HG03108 (cell line): ENCODE measurements at regions not wholly inside any gene's neighbourhood (a gene's known extent, or its start where the extent isn't known, plus 50 kb on each side); places are given as distances from the start of the nearest gene placed in this dataset.

Experiments
- ATAC-seq: cut with Tn5 transposase; IDR thresholded peaks from one replicate; pipeline ENCODE4 v1.9.1; 2021; ENCODE audit warnings: moderate library complexity; ENCODE audit not compliant: unreplicated experiment

DNA sequence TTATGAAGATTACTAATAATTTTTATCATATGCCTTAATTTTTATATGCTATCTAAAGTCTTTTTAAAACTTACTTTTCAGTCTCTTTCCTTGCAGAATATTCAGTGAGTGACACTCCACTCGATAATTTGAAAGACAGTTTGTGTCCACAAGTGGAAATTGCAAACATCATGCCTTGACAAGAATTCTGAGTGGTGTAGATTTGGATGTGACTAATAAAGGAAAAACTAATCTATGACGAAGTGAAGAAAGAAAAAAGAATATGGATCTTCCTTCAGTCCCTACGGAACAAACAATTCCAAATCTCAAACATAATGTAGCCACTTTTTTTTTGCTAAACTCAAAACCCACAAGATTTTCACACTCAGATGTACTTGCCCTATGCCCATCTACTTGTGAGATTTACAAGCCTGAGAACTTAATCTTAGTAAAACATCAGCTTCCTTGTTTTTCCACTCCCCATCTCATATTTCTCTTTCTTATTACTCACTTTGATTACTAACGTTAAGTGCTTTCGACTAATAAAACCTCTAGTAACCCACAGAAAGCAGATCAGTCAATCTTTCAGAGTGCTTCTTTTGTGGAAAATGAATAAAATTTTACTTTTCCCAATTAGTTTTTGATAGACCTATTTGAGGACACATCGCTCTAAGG lies 1155.8 kb downstream of the GRIK2 start:
- ATAC-seq, result no peak

DNA sequence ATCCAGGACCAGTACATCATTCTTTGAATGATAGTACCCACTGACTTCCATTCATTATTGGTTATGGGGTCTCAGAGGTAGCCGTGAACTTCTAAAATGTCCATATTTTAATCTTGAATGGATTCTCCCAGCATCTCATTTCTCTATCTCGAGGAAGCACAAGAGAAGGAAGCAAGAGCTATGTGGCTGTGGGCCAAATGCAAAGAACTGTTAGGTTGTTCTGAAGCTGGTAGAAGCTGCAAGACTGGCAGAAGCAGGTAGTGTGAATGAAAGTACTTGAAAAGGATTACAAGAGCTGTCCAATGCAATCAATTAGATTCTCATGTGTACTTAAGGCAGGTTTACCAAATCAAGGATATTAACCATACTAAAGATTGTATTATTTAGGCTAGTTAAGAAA lies 1131.8 kb downstream of the GRIK2 start:
- no peak for ATAC-seq

DNA sequence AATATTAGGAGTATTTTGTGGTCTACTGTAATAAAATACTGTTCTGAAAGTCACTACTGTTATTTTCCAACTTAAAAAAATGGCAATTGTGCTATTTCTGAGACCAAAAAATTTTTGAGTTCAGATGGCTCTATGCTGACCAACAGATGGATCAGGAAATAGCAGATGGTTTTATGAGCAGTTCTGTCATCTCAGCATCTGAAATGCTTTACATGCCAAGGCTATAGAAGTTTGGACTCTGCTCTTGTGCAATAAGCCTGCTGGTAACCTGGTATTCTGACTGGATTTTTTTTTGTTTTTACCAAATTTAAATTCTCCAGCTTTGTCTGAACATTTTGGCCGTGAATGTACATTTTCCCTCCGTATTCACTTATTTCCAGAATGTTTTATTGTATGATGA lies 1127.5 kb downstream of the GRIK2 start:
- ATAC-seq, result no peak

DNA sequence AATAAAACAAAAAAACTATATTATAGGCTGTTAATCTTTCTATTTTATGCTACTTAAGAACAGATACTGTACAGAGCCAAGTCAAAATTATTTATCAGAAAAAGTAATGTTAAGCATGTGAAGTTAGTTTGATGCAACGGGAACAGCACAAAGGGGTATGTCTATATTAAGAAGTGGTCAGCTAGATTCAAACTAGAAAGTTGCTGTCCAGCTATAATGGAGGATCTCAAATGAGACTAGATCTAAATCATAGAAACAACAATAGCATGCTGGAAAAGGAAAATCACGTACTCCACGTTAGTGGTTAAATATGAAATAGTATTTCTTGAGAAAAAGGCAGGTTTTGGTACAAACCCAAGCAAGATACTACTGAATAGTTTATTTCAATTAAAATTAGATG lies 1124.0 kb downstream of the GRIK2 start:
- no peak for ATAC-seq

DNA sequence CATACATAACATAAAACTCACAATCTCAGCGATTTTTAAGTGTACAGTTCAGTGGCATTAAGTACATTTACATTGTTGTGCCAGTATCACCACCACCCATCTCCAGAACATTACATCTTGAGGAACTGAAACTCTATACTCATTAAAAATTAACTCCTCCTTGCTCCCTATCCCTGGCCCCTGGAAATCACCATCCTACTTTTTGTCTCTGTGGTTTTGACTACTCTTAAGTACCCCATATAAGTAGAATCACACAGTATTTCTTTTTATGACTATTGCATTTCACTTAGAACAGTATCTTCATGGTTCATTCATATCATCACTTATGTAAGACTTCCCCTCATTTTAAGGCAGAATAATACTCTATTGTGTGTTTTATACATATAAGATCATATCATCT lies 1108.1 kb downstream of the GRIK2 start:
- ATAC-seq, result peak; percentile 44

DNA sequence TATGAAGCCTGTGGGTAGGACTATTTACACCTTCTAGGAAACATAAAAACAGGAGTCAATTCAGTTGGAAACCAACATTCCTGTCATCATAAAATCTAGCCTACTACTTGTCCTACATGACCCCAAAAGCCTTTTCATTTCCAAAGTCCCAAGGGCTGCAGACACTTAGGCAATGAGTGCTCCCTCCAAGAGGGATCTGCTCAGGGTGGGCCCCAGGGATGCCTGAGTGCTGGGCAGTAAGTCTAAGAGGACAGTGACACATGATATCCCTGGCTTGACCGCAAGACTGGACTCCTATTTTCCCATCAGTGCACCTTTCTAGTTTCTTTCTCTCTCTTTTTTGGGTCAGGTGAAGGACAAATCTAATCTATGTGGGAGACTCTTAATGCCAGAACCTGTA lies 1101.3 kb downstream of the GRIK2 start:
- no peak for ATAC-seq

DNA sequence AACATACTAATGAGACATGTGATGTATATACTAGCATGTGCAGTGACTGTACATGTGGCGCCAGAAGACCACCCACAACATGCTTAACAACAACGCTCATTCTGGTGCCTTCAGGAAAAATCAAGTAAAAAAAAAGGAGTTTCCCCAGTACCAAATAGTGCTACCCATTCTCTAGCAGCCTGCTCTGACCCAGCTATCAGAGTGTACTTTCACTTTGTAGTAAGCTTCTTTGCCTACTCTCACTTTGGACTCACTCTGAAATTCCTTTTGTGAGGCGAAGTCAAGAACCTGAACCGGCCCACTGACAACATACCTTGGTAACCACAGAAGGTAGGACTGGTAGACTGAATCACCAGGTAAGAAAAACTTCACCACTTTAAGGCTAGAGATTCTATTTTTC lies 1100.0 kb downstream of the GRIK2 start:
- ATAC-seq, result no peak

DNA sequence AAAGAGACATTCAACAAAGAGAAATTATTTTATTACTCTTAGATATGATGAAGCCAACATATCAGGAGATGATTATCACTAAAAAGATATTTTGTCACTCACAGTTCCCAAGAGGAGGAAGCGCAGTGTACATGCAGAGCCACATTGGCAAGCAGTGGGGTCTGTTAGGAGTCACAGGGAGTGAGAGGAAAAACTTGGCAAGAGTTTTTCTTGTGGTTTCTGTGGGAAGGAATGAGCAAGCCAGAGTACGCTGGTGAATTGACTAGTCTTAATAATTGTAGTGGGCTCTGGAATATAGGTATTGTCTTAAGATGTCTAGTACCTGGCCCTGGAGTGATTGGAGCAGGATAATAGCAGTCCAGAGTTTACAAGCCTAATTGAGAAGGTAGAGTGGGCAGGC lies 1095.2 kb downstream of the GRIK2 start:
- no peak for ATAC-seq

DNA sequence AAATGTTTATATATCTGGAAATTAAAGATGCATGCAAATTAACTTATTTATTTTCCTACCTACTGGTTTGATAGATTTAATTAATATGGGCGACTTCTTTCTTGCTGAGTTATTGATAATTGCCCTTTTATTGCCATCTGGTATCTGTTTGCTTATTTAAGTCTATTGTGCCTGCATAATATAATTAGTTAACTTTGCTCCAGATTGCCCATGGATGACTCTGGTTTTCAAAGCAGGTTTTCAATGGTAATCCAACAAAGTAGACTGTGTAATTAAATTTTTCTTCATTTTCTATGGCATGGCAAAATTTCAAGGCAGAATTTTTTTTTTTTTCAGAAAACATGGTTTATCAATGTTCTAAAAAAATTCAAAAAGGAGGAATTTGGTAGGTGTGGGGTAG lies 1092.0 kb downstream of the GRIK2 start:
- no peak for ATAC-seq

DNA sequence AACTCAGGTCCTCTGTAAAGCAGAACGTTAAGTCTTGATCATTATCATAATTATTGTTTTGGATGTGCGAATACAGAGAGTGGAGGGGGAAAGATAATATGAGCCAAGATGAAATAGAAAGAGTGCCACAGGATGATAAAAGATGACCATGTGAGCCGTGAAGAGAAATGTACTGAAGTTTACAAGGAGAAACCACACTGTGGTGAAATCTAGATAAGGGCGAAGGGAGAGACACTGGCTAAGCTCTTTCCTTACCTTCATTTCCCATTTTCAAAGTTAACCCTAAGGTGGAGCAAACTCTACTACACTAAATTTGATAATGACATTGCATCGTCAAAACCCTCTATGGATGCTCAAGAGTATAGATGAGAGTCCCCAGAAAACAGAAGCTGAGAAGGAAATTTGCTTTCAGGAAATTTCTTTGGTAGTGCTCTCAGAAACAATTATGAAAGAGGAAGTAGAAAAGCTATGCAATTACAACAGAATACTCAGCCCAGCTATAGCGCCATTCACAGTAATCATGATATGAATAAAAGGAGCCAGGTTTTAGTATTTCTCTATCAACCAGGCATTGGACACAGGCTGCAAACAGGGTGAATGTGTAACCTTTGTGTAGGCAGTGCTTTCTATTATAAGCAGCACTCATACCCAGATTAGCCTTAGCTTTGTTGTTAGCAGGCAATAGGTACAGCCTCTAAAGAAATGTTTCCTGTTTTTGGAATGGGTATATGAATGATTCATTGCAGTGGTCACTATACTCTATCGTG lies 1080.7 kb downstream of the GRIK2 start:
- ATAC-seq, result no peak

DNA sequence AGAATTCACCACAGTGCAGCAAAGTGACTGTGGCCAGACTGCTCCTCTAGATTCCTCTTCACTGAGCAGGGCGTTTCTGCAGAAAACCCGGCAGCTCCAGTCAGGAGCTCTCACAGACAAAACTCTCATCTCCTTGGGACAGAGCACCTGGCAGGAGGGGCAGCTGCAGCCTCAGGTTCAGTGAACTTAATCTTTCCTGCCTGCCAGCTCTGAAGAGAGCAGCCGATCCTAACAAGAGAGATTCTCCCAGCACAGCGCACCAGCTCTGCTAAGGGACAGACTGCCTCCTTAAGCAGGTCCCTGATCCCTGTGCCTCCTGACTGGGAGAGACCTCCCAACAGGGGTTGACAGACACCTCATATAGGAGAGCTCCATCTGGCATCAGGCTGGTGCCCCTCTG lies 1065.5 kb downstream of the GRIK2 start:
- ATAC-seq, result no peak

DNA sequence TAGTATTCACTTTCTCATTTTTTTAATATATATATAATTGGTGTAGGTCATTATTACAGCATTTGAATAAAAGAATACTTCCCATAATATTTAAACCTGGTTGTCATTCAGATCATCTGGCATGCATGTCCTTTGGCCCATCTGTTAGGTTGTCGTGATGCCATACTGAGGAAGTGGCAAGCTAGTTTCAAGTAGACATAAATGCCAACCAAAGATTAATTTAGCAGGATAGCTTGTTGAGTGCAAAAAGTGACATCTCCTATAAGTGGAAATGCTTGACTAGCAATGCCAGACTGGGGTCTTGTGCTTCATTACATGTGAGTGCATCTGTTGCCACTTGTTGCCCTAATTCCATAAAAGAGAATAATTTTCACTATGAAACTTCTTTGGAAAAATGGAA lies 1044.7 kb downstream of the GRIK2 start:
- ATAC-seq, result no peak

DNA sequence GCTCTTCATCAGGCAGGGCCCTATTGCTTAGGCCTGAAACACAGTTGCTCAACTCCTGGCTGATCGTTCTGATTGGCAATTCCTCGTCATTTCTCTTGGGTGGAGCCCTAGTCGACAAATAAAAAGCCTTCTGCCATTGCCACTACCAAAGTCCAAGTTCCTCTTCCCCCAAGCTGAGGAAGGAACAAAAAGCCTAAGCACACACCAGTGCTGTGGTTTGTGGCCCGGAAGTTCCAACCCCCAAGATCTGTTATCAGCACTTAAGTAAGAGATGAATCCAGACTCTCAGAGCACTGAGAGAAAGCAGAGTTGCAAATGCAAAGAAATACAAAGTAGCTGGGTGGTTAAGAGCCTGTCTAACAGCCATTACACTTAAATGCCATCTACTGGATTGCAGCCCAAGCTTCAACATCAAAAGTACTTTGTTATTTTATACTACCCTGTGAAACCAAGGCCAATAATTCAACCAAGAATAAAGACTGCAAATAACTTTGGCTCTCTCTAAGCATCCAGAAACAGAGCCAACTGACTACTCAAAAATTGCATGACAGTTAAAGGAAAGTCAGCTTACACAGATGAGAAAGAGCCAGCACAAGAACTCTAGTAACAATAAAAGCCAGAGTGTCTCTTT lies 1024.0 kb downstream of the GRIK2 start:
- ATAC-seq, result no peak

DNA sequence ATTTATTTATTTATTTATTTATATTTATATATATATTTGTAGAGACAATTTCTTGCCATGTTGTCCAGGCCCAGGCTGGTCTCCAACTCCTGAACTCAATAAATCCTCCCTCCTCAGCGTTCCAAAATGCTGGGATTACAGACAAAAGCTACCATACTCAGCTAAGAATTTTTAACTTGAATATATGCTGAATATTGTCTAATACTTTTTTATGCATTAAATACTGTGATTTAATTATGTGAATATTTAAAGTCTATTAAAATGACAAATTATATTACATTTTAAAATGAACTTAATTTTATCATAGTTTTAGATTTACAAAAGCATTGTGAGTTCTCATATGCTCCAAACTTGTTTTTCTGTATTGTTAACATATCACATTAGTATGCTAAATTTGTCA lies 1022.4 kb downstream of the GRIK2 start:
- no peak for ATAC-seq

DNA sequence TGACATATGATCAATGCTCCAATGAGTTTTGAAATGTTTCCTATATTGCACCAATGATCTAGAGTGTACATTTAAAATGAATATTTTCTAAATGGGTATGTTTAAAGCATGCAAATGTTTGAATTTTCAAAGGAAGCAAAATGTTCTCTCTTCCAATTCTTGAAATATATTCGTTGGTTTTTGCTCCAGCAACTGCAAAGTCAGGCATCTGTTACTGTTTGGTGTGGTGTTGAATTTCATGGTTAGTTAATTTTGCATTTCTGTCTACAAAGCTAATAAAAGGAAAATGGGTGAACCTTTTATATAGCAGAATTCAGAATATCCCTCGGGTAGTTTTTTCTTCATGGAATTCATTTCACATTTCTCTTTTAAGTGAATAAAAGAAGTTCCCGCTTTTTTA lies 1018.3 kb downstream of the GRIK2 start:
- ATAC-seq, result no peak

DNA sequence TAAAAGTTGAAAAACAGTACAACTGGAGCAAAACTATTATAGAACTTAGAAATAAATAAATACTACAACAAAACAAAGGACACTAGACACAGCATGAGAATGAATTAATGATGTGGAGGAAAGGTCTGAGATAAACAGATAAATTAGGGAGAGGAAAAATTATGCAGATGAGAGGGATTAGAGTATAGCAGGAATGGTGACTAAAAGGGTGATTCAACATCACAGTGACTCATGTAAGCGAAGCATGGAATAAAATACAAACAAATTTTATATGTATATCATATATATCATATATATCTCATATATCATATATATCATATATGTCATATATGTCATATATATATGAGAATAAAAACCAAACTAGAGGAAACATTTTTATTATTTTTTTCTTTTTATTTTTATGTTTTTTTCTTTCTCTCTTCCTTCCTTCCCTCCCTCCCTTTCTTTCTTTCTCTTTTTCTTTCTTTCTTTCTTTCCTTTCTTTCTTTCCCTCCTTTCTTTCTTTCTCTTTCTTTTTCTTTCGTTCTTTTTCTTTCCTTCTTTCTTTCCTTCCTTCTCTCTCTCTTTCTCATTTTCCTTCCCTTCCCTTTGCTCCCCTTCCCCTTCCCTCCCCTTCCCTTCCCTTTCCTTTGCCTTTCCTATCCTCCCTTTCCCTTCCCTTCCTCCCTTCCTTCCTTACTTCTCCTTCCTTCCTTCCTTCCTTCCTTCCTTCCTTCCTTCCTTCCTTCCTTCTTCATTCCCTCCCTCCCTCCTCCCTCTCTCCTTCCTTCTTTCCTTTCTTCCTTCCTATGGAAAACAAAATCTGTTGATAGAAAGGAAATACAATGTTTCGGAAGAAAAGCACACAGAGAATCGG lies 1014.6 kb downstream of the GRIK2 start:
- ATAC-seq, result no peak

DNA sequence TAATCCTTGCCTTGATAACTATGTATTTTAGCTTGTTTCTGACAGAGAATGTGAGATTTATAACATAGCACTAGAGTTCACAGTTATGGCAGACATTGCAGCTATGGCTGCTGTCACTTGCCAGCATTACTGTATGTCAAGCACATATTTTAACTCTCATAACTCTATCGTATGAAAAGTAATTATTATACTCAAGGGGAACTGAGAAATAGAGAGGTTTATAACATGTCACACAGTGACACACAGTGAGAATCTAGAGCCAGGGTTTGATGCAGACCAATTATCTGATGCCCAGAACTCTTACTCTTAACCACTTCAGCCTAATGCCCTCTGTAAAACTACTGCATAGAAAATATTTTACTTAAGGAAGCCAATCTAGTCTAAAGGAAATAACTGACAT lies 1012.4 kb downstream of the GRIK2 start:
- ATAC-seq, result no peak

DNA sequence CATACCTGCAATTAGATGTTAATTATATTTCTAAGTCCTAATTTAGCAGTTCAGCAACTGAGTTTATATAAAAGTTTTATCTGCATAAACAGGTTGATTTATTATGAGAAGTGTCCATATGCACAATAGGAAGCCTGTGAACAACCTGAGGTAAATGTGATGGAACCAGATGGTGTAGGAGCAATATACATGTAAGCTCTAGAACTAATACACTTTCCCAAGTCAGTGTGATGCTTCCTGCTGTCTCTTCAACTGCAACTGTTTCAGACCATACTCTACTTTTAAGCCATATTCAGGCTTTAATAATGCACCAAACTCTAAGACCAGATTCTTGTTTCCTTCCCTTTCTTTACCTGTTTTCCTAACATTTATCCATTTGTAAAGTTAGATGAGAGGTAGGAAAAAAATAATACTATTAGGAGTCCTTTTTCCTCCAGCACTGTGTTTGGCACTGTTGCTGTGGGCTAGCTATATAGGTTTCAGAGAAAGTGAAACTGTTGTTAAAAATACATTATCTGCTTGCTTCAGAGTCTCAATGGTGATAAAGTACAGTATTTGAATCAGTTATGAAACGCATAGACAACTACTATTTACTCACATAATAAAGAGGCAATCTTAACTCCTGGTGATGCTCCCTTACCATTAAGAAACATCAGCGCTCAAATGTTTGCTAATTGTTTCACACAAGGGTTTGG lies 1009.3 kb downstream of the GRIK2 start:
- ATAC-seq, result no peak

DNA sequence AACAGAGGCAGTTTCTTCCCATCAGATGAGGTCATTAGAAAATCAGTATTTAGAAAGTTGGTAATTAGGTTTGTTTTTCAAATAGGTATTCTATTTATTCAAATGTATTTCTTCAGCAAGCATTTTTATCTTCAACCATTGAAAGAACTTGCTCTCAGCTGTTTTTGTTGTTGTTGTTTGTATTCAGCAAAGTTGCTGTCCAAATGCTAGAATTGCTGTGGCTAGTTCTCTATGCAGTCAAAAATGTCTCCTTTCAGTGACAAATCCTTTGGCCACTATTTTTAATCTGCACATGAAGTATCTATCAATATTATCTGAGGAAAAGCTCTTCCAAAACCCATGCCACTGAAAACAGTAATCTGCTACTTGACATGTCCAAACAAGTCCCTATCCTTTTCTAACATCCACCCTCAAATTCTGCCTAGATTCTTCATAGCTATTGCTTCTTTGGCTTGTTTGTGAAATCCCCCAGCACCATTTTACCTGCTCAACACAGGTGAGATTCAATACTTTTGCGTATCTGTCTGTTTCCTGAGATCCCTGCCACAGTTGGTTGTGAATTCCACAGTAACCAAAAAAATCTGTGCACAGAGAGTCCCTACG lies 1005.4 kb downstream of the GRIK2 start:
- no peak for ATAC-seq

DNA sequence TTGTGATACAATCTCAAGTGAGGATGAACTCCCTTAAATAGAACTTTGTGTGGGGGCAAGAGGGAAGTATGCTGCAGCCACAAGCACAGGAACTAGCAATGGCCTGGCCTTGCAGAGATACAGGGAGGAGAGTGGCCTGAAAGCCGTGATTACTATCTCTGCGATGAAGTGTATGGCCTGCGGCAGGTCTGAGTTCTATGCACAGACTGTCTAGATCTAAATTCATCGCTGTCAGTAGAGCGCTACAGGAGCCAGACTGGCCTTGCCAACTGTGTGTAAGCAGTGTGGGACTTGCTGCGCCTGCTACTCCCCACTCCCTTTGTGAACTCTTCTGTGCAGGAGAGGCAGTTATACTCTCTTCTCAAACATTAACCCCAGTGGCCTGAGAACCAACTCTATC lies 997.0 kb downstream of the GRIK2 start:
- ATAC-seq, result no peak
